ENCODE measurements at regions not wholly inside any gene's neighbourhood (a gene's known extent, or its start where the extent isn't known, plus 50 kb on each side); places are given as distances from the start of the nearest gene placed in this dataset.

GRCh38 chr4:23741681-23742191, 148.1 kb downstream of the PPARGC1A start:
- Histone ChIP-seq H3K4me2 (ENCODE audit: extremely low read depth, insufficient read depth, low read length) (no peak overlapping the region), H2AFZ (ENCODE audit: low read length) (no peak overlapping the region), H4K20me1 (ENCODE audit: control insufficient read depth, extremely low read depth, insufficient read depth, low read length) (no peaks in the 10 kb centered on the region), H3K4me1 (ENCODE audit: control insufficient read depth, extremely low read depth, insufficient read depth, low read length) (no peaks in the 10 kb centered on the region), H3K27ac (ENCODE audit: insufficient read depth, low read length) (no peak overlapping the region), H3K36me3 (ENCODE audit: control insufficient read depth, insufficient read depth, low read length) (no peaks in the 10 kb centered on the region), H3K9me3 (ENCODE audit: control insufficient read depth, insufficient read depth, low read depth, low read length) (no peaks in the 10 kb centered on the region), H3K27me3 (ENCODE audit: control insufficient read depth, insufficient read depth, low read length) (no peaks in the 10 kb centered on the region), H3K79me2 (ENCODE audit: control insufficient read depth, insufficient read depth, low read length) (no peaks in the 10 kb centered on the region), H3K9ac (ENCODE audit: insufficient read depth, low read length) (no peak overlapping the region), H3K4me3 (replicated peaks in 1 of 4; ENCODE audit: control extremely low read depth in 1 of 4, insufficient read depth in 1 of 4, low read depth in 3 of 4, low read length in 4 of 4) (no peak overlapping the region)
- TF ChIP-seq EZH2 (IDR thresholded peaks at IDR 0.05; ENCODE audit: low read length, missing control alignments) (no peak), CTCF (conservative IDR thresholded peaks at IDR 0.05 in 1 of 2, IDR thresholded peaks at IDR 0.05 in 1 of 2; ENCODE audit: low read depth in 1 of 2, low read length in 2 of 2) (no peak)
- DNase-seq (ENCODE audit: low read depth in 2 of 2), result no peak

- no peaks in the 10 kb centered on the region for H3K9me3 ChIP-seq (ENCODE audit: control insufficient read depth, insufficient read depth, low read depth, low read length)
- DNase-seq (ENCODE audit: low read depth in 2 of 2), result peak in 1 of 2 donors; percentile 6
- H3K79me2 ChIP-seq (ENCODE audit: control insufficient read depth, insufficient read depth, low read length), result no peaks in the 10 kb centered on the region
- no peak overlapping the region for H3K27ac ChIP-seq (ENCODE audit: insufficient read depth, low read length)
- no peak overlapping the region for H2AFZ ChIP-seq (ENCODE audit: low read length)
- no peak overlapping the region for H3K4me3 ChIP-seq (replicated peaks in 1 of 4; ENCODE audit: control extremely low read depth in 1 of 4, insufficient read depth in 1 of 4, low read depth in 3 of 4, low read length in 4 of 4)
- H3K9ac ChIP-seq (ENCODE audit: insufficient read depth, low read length), result no peak overlapping the region
- H3K27me3 ChIP-seq (ENCODE audit: control insufficient read depth, insufficient read depth, low read length), result no peaks in the 10 kb centered on the region
- no peaks in the 10 kb centered on the region for H3K36me3 ChIP-seq (ENCODE audit: control insufficient read depth, insufficient read depth, low read length)
- H3K4me1 ChIP-seq (ENCODE audit: control insufficient read depth, extremely low read depth, insufficient read depth, low read length), result no peaks in the 10 kb centered on the region
- TF ChIP-seq CTCF (conservative IDR thresholded peaks at IDR 0.05 in 1 of 2, IDR thresholded peaks at IDR 0.05 in 1 of 2; ENCODE audit: low read depth in 1 of 2, low read length in 2 of 2), result no peak
- no peak for TF ChIP-seq EZH2 (IDR thresholded peaks at IDR 0.05; ENCODE audit: low read length, missing control alignments)
- H4K20me1 ChIP-seq (ENCODE audit: control insufficient read depth, extremely low read depth, insufficient read depth, low read length), result no peaks in the 10 kb centered on the region
- H3K4me2 ChIP-seq (ENCODE audit: extremely low read depth, insufficient read depth, low read length), result no peak overlapping the region
These were observed 152.3 kb downstream of the PPARGC1A start for GRCh38 chr4:23737571-23737970.

- Histone ChIP-seq H3K27ac (ENCODE audit: insufficient read depth, low read length) (no peak overlapping the region), H3K36me3 (ENCODE audit: control insufficient read depth, insufficient read depth, low read length) (no peaks in the 10 kb centered on the region), H3K79me2 (ENCODE audit: control insufficient read depth, insufficient read depth, low read length) (no peaks in the 10 kb centered on the region), H4K20me1 (ENCODE audit: control insufficient read depth, extremely low read depth, insufficient read depth, low read length) (no peaks in the 10 kb centered on the region), H3K4me2 (ENCODE audit: extremely low read depth, insufficient read depth, low read length) (no peak overlapping the region), H3K4me1 (ENCODE audit: control insufficient read depth, extremely low read depth, insufficient read depth, low read length) (no peaks in the 10 kb centered on the region), H3K4me3 (replicated peaks in 1 of 4; ENCODE audit: control extremely low read depth in 1 of 4, insufficient read depth in 1 of 4, low read depth in 3 of 4, low read length in 4 of 4) (no peak overlapping the region), H3K27me3 (ENCODE audit: control insufficient read depth, insufficient read depth, low read length) (no peaks in the 10 kb centered on the region), H3K9ac (ENCODE audit: insufficient read depth, low read length) (no peak overlapping the region), H3K9me3 (ENCODE audit: control insufficient read depth, insufficient read depth, low read depth, low read length) (no peaks in the 10 kb centered on the region), H2AFZ (ENCODE audit: low read length) (no peak overlapping the region)
- DNase-seq (ENCODE audit: low read depth in 2 of 2), result no peak
- TF ChIP-seq EZH2 (IDR thresholded peaks at IDR 0.05; ENCODE audit: low read length, missing control alignments) (no peak), CTCF (conservative IDR thresholded peaks at IDR 0.05 in 1 of 2, IDR thresholded peaks at IDR 0.05 in 1 of 2; ENCODE audit: low read depth in 1 of 2, low read length in 2 of 2) (no peak)
These were observed 153.4 kb downstream of the PPARGC1A start for GRCh38 chr4:23736466-23736865.

Data from fibroblast of lung (primary cell).